Activated CD8-positive, alpha-beta T cell treated with anti-CD3 and anti-CD28 coated beads for 36 hours (primary cell): ENCODE measurements at regions not wholly inside any gene's neighbourhood (a gene's known extent, or its start where the extent isn't known, plus 50 kb on each side); places are given as distances from the start of the nearest gene placed in this dataset.
"Not testable (repeated sequence)": the region's sequence is repeated elsewhere in the genome, so short reads cannot be mapped to it uniquely, and the experiment has no call there.

Experiments used
- ATAC-seq: fragments of 200-7000 bp; cut with Tn5 transposase; one replicate; pipeline ENCODE4 v1.10.0; 2021; ENCODE audit warnings: mild to moderate bottlenecking, moderate library complexity
- CTCF ChIA-PET: fragments of 350-600 bp; sonication (Branson Sonifier 250); formaldehyde crosslinking; loops from one replicate; lab custom pipeline; 2021; ENCODE audit warnings: antibody characterized with exemption; lab: Charles Lee
- POLR2A ChIA-PET: fragments of 350-600 bp; sonication (Branson Sonifier 250); formaldehyde crosslinking; loops from one replicate; lab custom pipeline; 2021; ENCODE audit warnings: antibody characterized with exemption; lab: Charles Lee
- DNase-seq: peaks from one replicate; pipeline ENCODE4 v3.0.0-alpha.2; 2020
- H3K27ac Mint-ChIP-seq: one replicate; pipeline ENCODE4 v1.8.0; 2021; ENCODE audit warnings: mild to moderate bottlenecking, mixed read lengths
- H3K27me3 Mint-ChIP-seq: one replicate; pipeline ENCODE4 v1.8.0; 2021; ENCODE audit warnings: mixed read lengths
- H3K36me3 Mint-ChIP-seq: one replicate; pipeline ENCODE4 v1.8.0; 2021; ENCODE audit warnings: low read depth, mixed read lengths
- H3K4me1 Mint-ChIP-seq: one replicate; pipeline ENCODE4 v1.8.0; 2021; ENCODE audit warnings: low read depth, mixed read lengths
- H3K4me3 Mint-ChIP-seq: one replicate; pipeline ENCODE4 v1.8.0; 2021; ENCODE audit warnings: mild to moderate bottlenecking, moderate library complexity, mixed read lengths
- H3K9me3 Mint-ChIP-seq: one replicate; pipeline ENCODE4 v1.8.0; 2021; ENCODE audit warnings: mixed read lengths
- intact Hi-C: fragments of 100-400 bp; cut with micrococcal nuclease; formaldehyde crosslinking; loops from one replicate; pipeline ENCODE4 v1.10.0; 2022
- TF ChIP-seq, protein P1 (sequence below): fragments of 200-600 bp; IDR thresholded peaks from one replicate; pipeline ENCODE4 v1.8.0; 2022; ENCODE audit warnings: antibody characterized with exemption, mild to moderate bottlenecking

DNA sequence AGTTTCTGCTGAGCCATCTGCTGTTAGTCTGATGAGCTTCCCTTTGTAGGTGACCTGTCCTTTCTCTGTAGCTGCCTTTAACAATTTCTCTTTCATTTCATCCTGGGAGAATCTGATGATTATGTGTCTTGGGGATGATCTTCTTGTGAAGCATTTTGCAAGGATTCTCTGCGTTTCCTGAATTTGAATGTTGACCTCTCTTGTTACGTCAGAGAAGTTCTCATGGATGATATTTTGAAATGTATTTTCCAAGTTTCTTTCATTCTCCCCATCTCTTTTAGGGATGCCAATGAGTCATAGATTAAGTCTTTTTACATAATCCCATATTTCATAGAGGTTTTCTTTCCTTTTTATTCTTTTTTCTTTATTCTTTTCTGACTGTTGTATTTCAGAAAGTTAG is 184.2 kb upstream of the BET1 start:
- ATAC-seq = no peak
- CTCF ChIA-PET = no interaction called here
- POLR2A ChIA-PET = no interaction called here
- no peaks in the 10 kb centered on the region for H3K4me1 Mint-ChIP-seq
- H3K27ac Mint-ChIP-seq = no peak overlapping the region
- TF ChIP-seq, protein P1, sequence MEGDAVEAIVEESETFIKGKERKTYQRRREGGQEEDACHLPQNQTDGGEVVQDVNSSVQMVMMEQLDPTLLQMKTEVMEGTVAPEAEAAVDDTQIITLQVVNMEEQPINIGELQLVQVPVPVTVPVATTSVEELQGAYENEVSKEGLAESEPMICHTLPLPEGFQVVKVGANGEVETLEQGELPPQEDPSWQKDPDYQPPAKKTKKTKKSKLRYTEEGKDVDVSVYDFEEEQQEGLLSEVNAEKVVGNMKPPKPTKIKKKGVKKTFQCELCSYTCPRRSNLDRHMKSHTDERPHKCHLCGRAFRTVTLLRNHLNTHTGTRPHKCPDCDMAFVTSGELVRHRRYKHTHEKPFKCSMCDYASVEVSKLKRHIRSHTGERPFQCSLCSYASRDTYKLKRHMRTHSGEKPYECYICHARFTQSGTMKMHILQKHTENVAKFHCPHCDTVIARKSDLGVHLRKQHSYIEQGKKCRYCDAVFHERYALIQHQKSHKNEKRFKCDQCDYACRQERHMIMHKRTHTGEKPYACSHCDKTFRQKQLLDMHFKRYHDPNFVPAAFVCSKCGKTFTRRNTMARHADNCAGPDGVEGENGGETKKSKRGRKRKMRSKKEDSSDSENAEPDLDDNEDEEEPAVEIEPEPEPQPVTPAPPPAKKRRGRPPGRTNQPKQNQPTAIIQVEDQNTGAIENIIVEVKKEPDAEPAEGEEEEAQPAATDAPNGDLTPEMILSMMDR = no peak
- H3K27me3 Mint-ChIP-seq = peaks cover 8% of the 10 kb centered on the region
- intact Hi-C loops = no loop called here
- H3K4me3 Mint-ChIP-seq = no peak overlapping the region
- no peak for DNase-seq
- no peaks in the 10 kb centered on the region for H3K36me3 Mint-ChIP-seq
- peaks cover 1% of the 10 kb centered on the region for H3K9me3 Mint-ChIP-seq

DNA sequence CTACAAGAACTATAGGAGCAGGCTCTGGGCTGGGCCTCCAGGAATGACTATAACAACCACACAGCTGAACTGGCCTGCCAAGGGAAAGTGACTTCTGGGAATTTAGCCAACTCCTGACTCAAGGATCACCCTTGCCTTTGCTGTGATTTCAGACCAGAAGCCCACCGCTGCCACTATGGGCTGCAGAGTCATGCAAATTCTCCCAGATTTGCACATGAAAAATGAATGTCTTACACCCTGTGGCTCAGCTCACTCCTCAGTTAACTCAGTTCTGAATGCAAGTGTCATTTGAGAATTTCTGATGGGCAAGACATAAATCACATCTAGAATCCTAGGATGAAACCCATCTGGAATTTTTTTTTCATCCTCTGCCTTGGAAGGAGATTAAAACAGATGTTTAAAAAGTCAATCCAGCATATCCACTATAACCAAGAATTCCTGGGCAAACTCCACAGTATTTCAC is 186.5 kb upstream of the BET1 start:
- Mint-ChIP-seq H3K27ac (no peak overlapping the region), H3K27me3 (peaks cover 9% of the 10 kb centered on the region), H3K36me3 (no peaks in the 10 kb centered on the region), H3K4me3 (no peak overlapping the region), H3K9me3 (peaks cover 1% of the 10 kb centered on the region), H3K4me1 (no peaks in the 10 kb centered on the region)
- POLR2A ChIA-PET = no interaction called here
- DNase-seq (no peak), ATAC-seq (no peak)
- CTCF ChIA-PET = no interaction called here
- intact Hi-C loops = no loop called here
- TF ChIP-seq, protein P1 = no peak

DNA sequence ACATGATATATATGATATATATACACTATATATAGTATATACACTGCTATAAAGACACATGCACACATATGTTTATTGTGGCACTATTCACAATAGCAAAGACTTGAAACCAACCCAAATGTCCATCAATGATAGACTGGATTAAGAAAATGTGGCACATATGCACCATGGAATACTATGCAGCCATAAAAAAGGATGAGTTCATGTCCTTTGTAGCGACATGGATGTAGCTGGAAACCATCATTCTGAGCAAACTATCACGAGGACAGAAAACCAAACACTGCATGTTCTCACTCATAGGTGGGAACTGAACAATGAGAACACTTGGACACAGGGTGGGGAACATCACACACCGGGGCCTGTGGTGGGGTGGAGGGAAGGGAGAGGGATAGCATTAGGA is 190.3 kb upstream of the BET1 start:
- H3K36me3 Mint-ChIP-seq, H3K4me1 Mint-ChIP-seq, CTCF ChIA-PET, H3K27ac Mint-ChIP-seq, H3K27me3 Mint-ChIP-seq, POLR2A ChIA-PET, ATAC-seq, DNase-seq, H3K9me3 Mint-ChIP-seq, intact Hi-C loops, H3K4me3 Mint-ChIP-seq: not testable (repeated sequence)

DNA sequence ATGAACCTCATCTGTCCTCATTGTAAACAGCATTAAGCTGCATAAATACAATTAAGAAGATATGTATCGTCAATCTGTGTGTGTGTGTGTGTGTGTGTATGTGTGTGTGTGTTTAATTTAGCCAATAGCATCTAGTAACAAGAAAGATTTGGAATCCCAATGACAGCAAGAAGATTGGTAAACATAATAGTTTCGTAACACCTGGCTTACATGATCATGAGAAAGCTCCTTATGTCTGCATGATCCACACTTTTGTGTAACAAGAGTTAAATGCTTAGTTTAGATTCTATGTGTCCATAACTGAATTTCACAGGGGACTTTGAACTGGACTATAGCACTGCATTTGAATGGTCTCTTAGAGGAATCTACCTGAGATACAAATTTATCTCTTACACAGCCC is 191.0 kb upstream of the BET1 start:
- Mint-ChIP-seq H3K27me3 (peaks cover 5% of the 10 kb centered on the region), H3K27ac (no peak overlapping the region), H3K4me1 (no peaks in the 10 kb centered on the region), H3K9me3 (peaks cover 1% of the 10 kb centered on the region), H3K4me3 (no peak overlapping the region), H3K36me3 (no peaks in the 10 kb centered on the region)
- ChIA-PET POLR2A (no interaction called here), CTCF (no interaction called here)
- ATAC-seq (no peak), DNase-seq (no peak)
- intact Hi-C loops = no loop called here
- TF ChIP-seq, protein P1 = no peak

DNA sequence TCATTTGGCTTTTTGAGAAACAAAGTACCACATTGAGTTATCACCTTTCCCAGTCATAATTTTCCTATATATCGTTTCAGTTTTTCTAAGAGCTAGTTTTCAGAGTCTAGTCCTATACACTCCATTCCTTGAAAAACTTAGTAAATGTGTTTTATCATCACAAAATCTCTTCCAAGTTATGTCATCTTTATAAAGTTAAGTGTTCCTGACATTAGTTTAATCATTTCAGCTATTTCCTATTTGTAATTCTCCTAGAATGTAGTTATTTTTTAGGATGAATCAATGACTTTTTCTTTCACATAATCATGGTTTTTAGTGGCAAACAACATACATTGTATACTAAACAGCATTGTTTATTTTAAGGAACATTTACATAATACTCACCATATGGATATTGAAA is 191.7 kb upstream of the BET1 start:
- ChIA-PET CTCF (no interaction called here), POLR2A (no interaction called here)
- DNase-seq (no peak), ATAC-seq (no peak)
- no peak overlapping the region for H3K27ac Mint-ChIP-seq
- H3K4me1 Mint-ChIP-seq = no peaks in the 10 kb centered on the region
- peaks cover 5% of the 10 kb centered on the region for H3K27me3 Mint-ChIP-seq
- intact Hi-C loops = no loop called here
- no peaks in the 10 kb centered on the region for H3K36me3 Mint-ChIP-seq
- TF ChIP-seq, protein P1 = no peak
- no peak overlapping the region for H3K4me3 Mint-ChIP-seq
- peaks cover 1% of the 10 kb centered on the region for H3K9me3 Mint-ChIP-seq

DNA sequence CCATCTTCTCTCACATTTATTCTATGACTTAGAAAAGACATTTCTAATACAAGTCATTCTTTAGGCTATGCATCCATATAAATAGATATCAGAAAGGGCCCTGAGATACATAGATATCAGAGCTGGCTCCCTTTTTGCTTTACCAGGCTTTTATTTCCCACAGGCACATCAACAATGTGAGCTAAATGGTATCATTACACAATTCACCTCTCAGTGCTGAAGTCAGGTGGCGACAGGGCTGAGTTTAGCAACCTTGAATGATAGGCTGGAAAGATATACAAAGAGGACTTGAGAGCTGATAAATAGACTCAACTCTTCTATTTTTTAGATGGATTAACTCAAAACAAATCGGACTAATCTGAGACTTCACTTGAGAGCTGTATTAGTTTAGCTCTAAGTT is 189.2 kb upstream of the COL1A2 start:
- no peaks in the 10 kb centered on the region for H3K4me1 Mint-ChIP-seq
- no peak for ATAC-seq
- intact Hi-C loops = no loop called here
- H3K36me3 Mint-ChIP-seq = no peaks in the 10 kb centered on the region
- ChIA-PET CTCF (no interaction called here), POLR2A (no interaction called here)
- peaks cover 4% of the 10 kb centered on the region for H3K27me3 Mint-ChIP-seq
- TF ChIP-seq, protein P1 = no peak
- no peak overlapping the region for H3K27ac Mint-ChIP-seq
- no peak overlapping the region for H3K4me3 Mint-ChIP-seq
- DNase-seq = no peak
- no peaks in the 10 kb centered on the region for H3K9me3 Mint-ChIP-seq
